Retinal pigment epithelial cell (primary cell): ENCODE measurements at regions not wholly inside any gene's neighbourhood (a gene's known extent, or its start where the extent isn't known, plus 50 kb on each side); places are given as distances from the start of the nearest gene placed in this dataset.

Experiments
- DNase-seq: peaks from one replicate; pipeline ENCODE4 v3.0.0-alpha.2; 2010; ENCODE audit warnings: low read depth
- H3K4me3 ChIP-seq: 2 replicates; pipeline ENCODE4 v1.5.1; 2011; ENCODE audit warnings: mild to moderate bottlenecking, low read length, control low read depth, moderate library complexity
- TF ChIP-seq, protein P1 (sequence below): conservative IDR thresholded peaks from 2 replicates; pipeline ENCODE4 v1.5.1; 2011; ENCODE audit warnings: low read depth, low read length, control low read depth, inconsistent platforms

DNA sequence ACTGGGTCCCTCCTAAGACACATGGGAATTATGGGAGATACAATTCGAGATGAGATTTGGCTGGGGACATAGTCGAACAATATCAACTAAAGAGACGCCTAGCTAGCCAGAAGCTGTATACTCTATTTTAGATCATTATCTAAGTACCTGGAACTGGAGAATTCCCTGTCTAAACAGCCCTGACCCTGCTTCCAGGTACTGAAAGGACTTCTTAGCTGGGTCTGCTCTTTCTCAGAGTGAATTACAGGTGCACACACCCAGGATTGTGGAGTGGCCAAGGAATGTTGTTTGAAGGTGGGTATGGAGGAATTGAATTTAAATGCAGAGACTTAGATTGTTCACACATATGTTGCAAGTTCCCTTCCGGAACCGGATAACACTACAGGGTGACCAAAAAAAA is 733.0 kb downstream of the RPS29 start:
- H3K4me3 ChIP-seq = no peak overlapping the region
- TF ChIP-seq, protein P1, sequence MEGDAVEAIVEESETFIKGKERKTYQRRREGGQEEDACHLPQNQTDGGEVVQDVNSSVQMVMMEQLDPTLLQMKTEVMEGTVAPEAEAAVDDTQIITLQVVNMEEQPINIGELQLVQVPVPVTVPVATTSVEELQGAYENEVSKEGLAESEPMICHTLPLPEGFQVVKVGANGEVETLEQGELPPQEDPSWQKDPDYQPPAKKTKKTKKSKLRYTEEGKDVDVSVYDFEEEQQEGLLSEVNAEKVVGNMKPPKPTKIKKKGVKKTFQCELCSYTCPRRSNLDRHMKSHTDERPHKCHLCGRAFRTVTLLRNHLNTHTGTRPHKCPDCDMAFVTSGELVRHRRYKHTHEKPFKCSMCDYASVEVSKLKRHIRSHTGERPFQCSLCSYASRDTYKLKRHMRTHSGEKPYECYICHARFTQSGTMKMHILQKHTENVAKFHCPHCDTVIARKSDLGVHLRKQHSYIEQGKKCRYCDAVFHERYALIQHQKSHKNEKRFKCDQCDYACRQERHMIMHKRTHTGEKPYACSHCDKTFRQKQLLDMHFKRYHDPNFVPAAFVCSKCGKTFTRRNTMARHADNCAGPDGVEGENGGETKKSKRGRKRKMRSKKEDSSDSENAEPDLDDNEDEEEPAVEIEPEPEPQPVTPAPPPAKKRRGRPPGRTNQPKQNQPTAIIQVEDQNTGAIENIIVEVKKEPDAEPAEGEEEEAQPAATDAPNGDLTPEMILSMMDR = no peak
- DNase-seq = no peak

DNA sequence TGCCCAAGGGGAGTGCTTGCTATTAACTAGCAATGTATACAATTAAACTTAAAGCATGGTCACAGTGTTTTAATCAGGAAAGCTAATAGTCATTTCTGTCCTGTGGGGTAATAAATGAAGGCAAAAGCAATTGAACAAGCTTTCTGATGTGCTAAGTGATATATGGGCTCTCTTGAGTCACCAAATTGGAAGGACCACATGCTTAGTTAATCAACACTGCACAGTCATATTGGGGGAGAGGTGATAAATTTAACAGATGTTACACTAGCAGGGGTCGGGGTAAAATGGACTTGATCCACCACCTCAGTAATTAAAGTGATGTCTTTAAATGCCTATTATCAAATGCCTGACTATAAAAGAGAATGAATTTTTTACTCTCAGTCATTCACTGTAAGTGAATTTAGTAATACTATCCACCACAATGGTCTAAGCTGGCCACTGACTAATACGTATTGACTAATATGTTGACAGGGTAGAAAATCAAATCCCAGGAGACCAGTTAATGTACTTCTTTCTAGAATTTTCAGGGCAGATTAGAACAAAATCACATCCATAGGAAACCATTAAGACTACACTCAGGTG is 736.3 kb downstream of the RPS29 start:
- TF ChIP-seq, protein P1 = no peak
- no peak for DNase-seq
- no peak overlapping the region for H3K4me3 ChIP-seq

DNA sequence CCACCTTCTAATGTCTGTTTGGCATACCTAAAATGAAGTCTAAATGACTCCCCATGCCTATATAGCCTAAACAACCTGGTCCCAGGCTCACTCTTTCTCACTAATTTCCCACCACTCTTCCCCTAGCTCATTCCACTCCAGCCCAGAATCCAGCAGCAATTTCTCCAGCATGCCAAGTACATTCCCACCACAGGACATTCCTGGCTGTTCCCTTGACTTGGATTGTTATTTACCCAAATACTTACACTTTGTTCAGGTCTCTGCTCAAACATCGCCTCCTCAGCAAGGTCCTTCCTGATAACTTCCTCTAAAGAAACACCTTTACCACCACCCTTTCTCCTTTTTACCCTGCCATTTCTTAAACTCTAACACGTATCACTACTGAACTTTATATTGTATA is 743.4 kb downstream of the RPS29 start:
- TF ChIP-seq, protein P1 = no peak
- H3K4me3 ChIP-seq = no peak overlapping the region
- no peak for DNase-seq

DNA sequence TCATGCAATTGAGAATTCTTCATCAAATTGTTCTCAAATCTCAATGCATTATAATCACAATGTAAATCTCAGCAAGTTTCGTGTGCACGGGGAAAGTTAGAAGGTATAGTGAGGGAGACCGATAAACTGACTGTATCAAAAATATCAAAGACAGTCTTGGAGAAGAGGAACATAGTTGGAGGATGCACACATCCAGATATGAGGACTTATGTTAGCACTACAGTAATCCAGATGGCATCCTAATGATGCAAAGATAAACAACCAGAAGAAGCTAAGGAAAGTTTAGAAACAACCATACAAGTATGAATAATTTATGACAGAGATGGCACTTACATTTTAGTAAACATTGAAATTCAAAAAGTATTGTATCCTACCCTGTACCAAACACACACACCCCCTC is 760.1 kb downstream of the RPS29 start:
- TF ChIP-seq, protein P1 = no peak
- DNase-seq = no peak
- no peak overlapping the region for H3K4me3 ChIP-seq

DNA sequence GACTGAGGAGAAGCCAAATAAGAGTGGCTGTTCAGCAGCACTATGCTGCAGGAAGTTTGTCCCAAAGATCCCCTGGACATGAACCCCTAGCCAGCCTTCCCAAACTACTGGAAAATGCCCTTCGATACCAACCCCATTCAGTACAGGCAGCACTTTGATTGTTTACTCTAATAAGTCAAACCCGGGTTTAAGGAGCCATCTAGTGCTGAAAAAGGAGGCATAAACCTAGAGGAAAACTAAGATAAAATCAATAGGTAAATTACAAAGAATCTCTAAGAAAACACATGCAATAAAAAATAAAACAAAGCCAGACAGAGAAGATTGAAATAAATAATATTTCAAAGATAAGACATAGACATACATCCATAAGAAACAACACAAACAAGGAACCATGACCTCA is 771.6 kb downstream of the RPS29 start:
- H3K4me3 ChIP-seq = no peak overlapping the region
- TF ChIP-seq, protein P1 = no peak
- no peak for DNase-seq

DNA sequence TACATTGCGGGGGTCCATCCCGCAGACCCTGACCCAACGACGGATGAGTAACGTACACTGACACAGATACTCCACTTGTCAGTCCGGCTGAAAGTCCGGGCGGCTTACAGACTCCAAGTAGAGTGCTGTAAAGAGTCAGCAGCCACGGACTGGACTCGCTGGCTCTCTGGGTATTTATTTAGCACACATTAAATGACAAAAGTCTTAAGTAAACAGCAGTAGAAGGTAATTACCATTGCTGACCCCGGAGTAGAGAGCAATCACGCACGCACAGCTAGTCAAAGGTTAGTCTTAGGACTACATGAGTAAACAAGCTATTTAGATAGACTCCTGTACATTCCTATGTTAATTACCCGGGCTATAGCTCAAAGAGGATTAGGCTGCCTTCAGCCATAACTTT is 780.9 kb downstream of the RPS29 start:
- DNase-seq = peak; percentile 10
- H3K4me3 ChIP-seq = no peak overlapping the region
- TF ChIP-seq, protein P1 = no peak

DNA sequence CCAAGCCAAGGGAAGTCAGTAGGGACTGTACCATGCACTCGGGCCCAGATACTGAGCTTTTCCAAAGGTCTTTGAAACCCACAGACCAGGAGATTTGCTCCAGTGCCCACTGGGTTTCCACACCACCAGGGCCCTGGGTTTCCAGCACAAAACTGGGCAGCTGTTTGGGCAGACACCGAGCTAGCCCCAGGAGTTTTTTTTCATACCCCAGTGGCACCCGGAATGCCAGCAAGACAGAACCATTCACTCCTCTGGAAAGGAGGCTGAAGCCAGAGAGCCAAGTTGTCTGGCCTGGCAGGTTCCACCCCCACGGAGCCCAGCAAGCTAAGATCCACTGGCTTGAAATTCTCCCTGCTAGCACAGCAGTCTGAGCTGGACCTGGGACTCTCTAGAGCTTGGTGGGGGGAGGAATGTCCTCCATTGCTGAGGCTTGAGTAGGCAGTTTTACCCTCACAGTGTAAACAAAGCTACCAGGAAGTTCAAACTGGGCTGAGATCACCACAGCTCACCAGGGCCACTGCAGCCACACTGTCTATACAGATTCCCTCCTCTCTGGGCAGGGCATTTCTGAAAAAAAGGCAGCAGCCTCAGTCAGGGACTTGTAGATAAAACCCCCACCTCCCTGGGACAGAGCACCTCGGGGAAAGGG is 793.7 kb downstream of the RPS29 start:
- TF ChIP-seq, protein P1 = no peak
- no peak overlapping the region for H3K4me3 ChIP-seq
- DNase-seq = no peak
